ENCODE measurements at regions not wholly inside any gene's neighbourhood (a gene's known extent, or its start where the extent isn't known, plus 50 kb on each side); places are given as distances from the start of the nearest gene placed in this dataset.

- TF ChIP-seq NR2F2 (IDR thresholded peaks at IDR 0.05; ENCODE audit: borderline replicate concordance, low read depth) (no peak), PAWR (CRISPR knock-in tag; IDR thresholded peaks at IDR 0.05; ENCODE audit: borderline replicate concordance) (no peak), ZIK1 (CRISPR knock-in tag; IDR thresholded peaks at IDR 0.05; ENCODE audit: borderline replicate concordance, low read depth) (no peak), MXD1 (CRISPR knock-in tag; IDR thresholded peaks at IDR 0.05) (no peak), XRCC5 (optimal IDR thresholded peaks at IDR 0.05; ENCODE audit: low read length) (no peak), MTA3 (CRISPR knock-in tag; IDR thresholded peaks at IDR 0.05) (no peak)
These were observed 462.4 kb upstream of the LRRC4C start (continued) for GRCh38 chr11:41921746-41922390.

GRCh38 chr11:41926339-41926738, 466.9 kb upstream of the LRRC4C start:
- TF ChIP-seq ZSCAN20 (CRISPR knock-in tag; IDR thresholded peaks at IDR 0.05; ENCODE audit: borderline replicate concordance), result no peak
- TF ChIP-seq HOXA5 (CRISPR knock-in tag; IDR thresholded peaks at IDR 0.05), result no peak
- TF ChIP-seq MXD3 (CRISPR knock-in tag; IDR thresholded peaks at IDR 0.05), result no peak
- TF ChIP-seq SSRP1 (CRISPR knock-in tag; IDR thresholded peaks at IDR 0.05), result no peak
- TF ChIP-seq GATA4 (IDR thresholded peaks at IDR 0.05; ENCODE audit: borderline replicate concordance, low read depth), result no peak
- TF ChIP-seq, protein P1, sequence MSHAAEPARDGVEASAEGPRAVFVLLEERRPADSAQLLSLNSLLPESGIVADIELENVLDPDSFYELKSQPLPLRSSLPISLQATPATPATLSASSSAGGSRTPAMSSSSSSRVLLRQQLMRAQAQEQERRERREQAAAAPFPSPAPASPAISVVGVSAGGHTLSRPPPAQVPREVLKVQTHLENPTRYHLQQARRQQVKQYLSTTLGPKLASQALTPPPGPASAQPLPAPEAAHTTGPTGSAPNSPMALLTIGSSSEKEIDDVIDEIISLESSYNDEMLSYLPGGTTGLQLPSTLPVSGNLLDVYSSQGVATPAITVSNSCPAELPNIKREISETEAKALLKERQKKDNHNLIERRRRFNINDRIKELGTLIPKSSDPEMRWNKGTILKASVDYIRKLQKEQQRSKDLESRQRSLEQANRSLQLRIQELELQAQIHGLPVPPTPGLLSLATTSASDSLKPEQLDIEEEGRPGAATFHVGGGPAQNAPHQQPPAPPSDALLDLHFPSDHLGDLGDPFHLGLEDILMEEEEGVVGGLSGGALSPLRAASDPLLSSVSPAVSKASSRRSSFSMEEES (CRISPR knock-in tag; IDR thresholded peaks at IDR 0.05), result no peak
- TF ChIP-seq NCOA2 (CRISPR knock-in tag; IDR thresholded peaks at IDR 0.05), result no peak
- TF ChIP-seq MAZ (IDR thresholded peaks at IDR 0.05; ENCODE audit: borderline replicate concordance, low read depth, low read length), result no peak
- no peak for TF ChIP-seq MAZ (CRISPR knock-in tag; IDR thresholded peaks at IDR 0.05; ENCODE audit: low read depth)
- TF ChIP-seq MLLT10 (CRISPR knock-in tag; IDR thresholded peaks at IDR 0.05), result no peak
- TF ChIP-seq CEBPB (IDR thresholded peaks at IDR 0.05; ENCODE audit: borderline replicate concordance, low read depth, low read length), result no peak
- no peak for TF ChIP-seq RBM39 (IDR thresholded peaks at IDR 0.05; ENCODE audit: low read depth, low read length, poor library complexity, severe bottlenecking)
- TF ChIP-seq, protein P2, sequence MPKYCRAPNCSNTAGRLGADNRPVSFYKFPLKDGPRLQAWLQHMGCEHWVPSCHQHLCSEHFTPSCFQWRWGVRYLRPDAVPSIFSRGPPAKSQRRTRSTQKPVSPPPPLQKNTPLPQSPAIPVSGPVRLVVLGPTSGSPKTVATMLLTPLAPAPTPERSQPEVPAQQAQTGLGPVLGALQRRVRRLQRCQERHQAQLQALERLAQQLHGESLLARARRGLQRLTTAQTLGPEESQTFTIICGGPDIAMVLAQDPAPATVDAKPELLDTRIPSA (CRISPR knock-in tag; IDR thresholded peaks at IDR 0.05; ENCODE audit: borderline replicate concordance), result no peak
- no peak for TF ChIP-seq SMAD9 (CRISPR knock-in tag; IDR thresholded peaks at IDR 0.05)
- no peak for TF ChIP-seq TARDBP (CRISPR knock-in tag; IDR thresholded peaks at IDR 0.05)
- no peak for TF ChIP-seq ZNF547 (CRISPR knock-in tag; IDR thresholded peaks at IDR 0.05)
- FAIRE-seq, result no peak
- ChIA-PET POLR2A (no interaction called here), CTCF (ENCODE audit: low intra/inter-chr PET ratio, low total read pairs) (no interaction called here)
- intact Hi-C loops (cut with micrococcal nuclease; ENCODE audit: unreplicated experiment), result no loop called here
- Histone ChIP-seq H3K4me1 (ENCODE audit: insufficient read depth, low read length) (no peaks in the 10 kb centered on the region), H4K20me1 (ENCODE audit: insufficient read depth, low read length) (no peaks in the 10 kb centered on the region), H3K9me3 (ENCODE audit: low read length) (peaks cover 95% of the 10 kb centered on the region), H2AFZ (ENCODE audit: low read length) (no peak overlapping the region), H3K9ac (ENCODE audit: insufficient read depth, low read depth, low read length) (no peak overlapping the region), H3K27me3 (ENCODE audit: control insufficient read depth in 1 of 2, insufficient read depth in 2 of 2, low read length in 2 of 2) (no peaks in the 10 kb centered on the region), H3K4me3 (replicated peaks in 1 of 3; ENCODE audit: insufficient read depth in 1 of 3, low read depth in 2 of 3, low read length in 3 of 3) (no peak overlapping the region), H3K27ac (ENCODE audit: extremely low read length, insufficient read depth, low read length) (no peak overlapping the region), H3K79me2 (ENCODE audit: insufficient read depth, low read length) (no peaks in the 10 kb centered on the region), H3K4me2 (ENCODE audit: low read depth, low read length) (no peak overlapping the region), H3K36me3 (replicated peaks in 1 of 2; ENCODE audit: control insufficient read depth in 1 of 2, insufficient read depth in 2 of 2, low read length in 2 of 2) (no peaks in the 10 kb centered on the region)
- in situ Hi-C loops (cut with HindIII; ENCODE audit: extremely low pct_ligation_motif_present, low pct_unique_long_range_greater_than_20kb), result no loop called here
- ATAC-seq, result no peak
- 4% methylated on average over 4 of the region's 4 CpGs for WGBS (ENCODE audit: low lambda C conversion rate)
- no peak for DNase-seq (ENCODE audit: low spot score)
- BruUV-seq (replicated peaks), result no TSS peak
